Activated gamma-delta T cell (primary cell): ENCODE measurements at regions not wholly inside any gene's neighbourhood (a gene's known extent, or its start where the extent isn't known, plus 50 kb on each side); places are given as distances from the start of the nearest gene placed in this dataset.
"Not testable (repeated sequence)": the region's sequence is repeated elsewhere in the genome, so short reads cannot be mapped to it uniquely, and the experiment has no call there.

Experiments
- DNase-seq: peaks from one replicate; lab custom pipeline; 2025; lab: John Stamatoyannopoulos, UW

DNA sequence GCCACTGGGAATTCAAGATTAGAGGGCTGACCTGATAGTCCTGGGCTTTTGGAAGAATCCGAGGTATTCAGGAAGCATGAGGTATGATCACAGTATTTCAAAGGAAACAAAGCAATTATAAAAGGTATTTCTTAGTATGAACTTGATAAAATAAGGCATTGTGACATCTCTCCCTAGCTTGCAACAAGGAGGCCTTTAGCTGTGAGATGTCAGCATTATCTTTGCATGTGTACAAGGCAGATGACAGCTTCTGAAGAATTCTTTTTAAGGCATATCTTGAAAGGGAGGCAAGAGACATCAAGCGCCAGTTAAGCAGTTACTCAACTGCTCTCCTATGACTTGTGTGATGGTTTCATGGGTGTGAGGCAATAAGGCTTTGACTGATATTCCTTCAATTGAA, 1123.7 kb downstream of the PLA2G4A start:
- DNase-seq: no peak

- DNase-seq: no peak
Measured at GRCh38 chr1:187956975-187957374, 1128.2 kb downstream of the PLA2G4A start.

GRCh38 chr1:187958207-187958606, 1129.5 kb downstream of the PLA2G4A start:
- no peak for DNase-seq

GRCh38 chr1:187959062-187959461, 1130.3 kb downstream of the PLA2G4A start:
- no peak for DNase-seq

DNA sequence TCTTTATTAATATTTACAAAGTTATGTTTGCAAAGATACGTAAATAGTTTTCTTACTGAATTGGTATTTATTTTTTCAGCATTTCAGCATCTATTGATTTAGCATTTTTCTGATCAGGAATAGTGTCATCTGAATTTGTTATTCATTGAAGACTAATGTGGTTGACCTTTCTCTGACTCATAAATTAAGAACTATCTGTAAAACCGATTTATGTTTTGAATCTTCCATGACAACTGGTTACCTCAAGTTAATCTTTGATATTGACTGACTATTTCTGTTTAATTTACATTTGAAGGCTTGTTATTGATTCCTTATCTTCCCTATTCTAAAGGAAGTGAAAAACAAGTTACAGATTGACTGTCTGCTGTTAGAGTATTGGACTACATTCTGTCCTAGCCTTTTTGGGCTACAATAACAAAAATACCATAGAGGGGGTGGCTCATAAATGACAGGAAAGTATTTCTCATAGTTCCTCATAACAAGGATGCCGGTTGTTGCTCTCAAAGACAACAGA, 1131.4 kb downstream of the PLA2G4A start:
- DNase-seq: no peak

DNA sequence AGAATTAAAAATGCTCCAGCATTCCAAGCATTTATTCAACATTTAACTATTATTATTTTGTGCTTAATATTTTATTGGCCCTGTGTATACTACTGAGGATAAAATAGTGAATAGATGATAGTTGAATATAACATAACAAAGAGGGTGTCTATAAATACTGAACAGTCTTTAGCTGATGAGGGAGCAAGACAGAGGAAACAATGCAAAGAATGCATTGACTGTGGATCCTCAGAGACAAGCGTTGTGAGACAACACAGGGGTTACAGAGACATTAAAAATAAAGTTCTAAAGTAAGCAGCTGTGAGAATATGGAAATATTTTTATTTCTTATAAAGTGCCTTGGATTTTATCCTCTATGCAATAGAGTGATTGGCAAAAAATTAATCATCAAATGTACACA, 1133.1 kb downstream of the PLA2G4A start:
- DNase-seq: no peak

- no peak for DNase-seq
Measured at GRCh38 chr1:187971851-187972250, 1143.1 kb downstream of the PLA2G4A start.

GRCh38 chr1:187977298-187977697, 1148.5 kb downstream of the PLA2G4A start:
- no peak for DNase-seq

DNA sequence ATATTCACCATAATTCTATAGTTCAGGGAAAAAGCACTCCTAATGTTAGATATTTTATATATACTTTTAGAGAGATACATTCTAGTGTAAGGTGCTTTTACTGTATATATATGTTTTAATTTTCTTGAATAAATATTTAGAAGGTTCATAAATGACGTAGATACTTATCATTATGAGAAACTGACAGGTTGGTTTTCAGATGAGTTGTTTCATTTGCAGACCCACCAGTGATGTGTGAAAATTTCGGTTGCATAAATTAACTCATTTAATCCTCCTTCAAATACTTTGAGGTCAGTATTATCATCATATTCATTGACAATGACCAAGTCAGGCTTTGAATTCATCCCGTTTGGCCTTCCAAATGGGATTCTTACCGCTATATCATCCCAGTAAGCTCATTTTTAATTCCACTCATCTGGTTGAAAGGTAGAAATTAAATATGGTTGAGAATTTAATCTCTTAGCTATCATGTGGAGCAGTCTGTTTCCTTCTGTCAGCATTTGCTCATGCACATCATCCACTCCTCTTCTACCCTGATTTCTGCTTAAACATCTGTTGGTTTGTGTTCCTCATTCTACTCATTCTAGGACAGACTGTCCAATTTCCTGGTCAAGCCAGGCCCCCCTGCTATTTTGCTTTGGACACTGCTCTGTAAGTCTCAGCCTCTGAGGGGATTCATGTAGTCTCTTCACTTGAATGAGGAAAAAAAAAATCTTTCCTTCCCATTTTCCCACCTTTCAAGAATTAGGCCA, 1156.6 kb downstream of the PLA2G4A start:
- no peak for DNase-seq

DNA sequence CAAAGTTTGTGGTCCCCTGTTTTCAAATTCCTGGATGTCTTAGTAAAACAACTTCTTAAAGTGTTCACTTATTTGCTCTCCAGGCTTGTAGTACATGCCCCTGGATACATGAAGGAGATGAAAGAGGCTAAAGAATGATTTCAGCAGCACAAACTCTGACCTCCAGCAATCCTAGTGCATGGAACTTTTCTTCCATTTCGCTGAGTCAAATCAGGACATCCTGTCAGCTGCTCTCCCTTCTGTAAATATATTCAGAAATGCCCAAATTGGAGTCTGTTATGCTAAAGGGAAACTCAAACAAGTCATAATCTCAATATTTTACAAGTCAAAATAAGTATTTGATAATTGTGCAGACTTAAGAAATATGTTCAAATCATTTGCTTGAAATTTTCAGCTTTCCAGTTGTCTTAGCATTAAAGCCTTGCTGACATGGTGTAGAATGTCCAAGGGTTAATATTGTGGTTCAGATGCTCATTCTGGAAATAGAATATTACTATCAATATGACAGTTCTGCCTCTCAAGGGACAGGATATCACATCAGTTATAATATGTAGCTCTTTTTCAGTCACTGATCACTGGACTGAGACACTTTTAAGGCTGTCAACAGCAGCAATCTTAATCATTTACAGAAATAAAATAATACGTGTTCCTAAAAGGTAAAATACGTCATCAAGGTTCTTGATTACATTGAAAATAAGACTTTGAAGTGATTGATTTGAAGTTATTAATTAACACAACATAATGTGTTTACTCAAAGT, 1157.3 kb downstream of the PLA2G4A start:
- DNase-seq: no peak

GRCh38 chr1:187987236-187987776, 1158.6 kb downstream of the PLA2G4A start:
- DNase-seq: no peak

- no peak for DNase-seq
Measured at GRCh38 chr1:187991944-187992343, 1163.2 kb downstream of the PLA2G4A start.

- DNase-seq: no peak
Measured at GRCh38 chr1:187996780-187997179, 1168.0 kb downstream of the PLA2G4A start.

GRCh38 chr1:187999973-188000372, 1171.2 kb downstream of the PLA2G4A start:
- no peak for DNase-seq

DNA sequence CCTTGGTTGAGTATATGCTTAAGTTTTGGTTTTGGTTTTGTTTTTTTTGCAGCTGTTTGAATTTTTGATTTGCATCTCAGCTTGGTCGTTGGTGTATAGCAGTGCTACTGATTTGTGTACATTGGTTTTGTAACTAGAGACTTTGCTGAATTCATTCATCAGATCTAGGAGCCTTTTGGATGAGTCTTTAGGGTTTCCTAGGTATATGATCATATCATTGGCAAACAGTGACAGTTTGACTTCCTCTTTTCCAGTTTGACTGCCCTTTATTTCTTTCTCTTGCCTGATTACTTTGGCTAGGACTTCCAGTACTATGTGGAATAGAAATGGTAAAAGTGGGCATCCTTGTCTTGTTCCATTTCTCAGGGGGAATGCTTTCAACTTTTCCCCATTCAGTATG, 1174.9 kb downstream of the PLA2G4A start:
- DNase-seq: not testable (repeated sequence)

DNA sequence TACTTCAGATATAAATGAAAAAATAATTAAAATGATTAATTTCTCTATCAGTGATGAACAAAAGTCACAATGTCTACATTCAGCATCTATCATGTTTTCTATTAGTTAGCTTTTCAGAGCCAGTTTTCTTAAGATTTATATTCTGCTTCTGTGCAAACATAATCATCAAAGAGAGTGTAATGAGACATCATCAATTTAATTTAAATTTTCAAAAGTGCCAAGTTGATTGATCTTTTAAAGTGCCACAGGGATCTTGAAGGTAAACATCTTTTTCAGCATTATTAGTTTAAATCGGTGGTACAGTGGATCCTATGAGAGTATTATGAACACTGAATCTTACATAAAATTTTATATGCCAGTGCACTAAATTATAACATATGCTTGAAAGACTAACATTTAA, 1176.1 kb downstream of the PLA2G4A start:
- DNase-seq: no peak

DNA sequence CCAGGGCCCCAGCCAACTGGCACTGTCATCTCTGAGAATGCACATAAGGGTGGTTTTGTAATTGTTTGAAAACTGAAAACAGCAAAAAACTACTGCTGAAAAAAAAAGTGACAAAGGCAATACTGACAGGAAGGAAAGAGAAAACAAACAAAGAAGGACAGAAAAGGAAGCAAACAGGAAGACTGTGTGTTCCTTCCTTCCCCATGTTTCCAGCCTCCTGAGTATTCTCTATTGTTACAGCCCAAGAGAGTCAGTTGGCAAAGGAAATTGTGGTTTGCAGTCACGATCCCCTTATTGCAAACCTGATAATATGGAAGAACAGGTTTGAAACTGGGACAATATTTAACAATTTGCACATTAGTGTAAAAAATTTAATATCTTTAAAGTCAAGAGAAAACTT, 1177.6 kb downstream of the PLA2G4A start:
- no peak for DNase-seq

GRCh38 chr1:188013222-188013849, 1184.6 kb downstream of the PLA2G4A start:
- not testable (repeated sequence) for DNase-seq

GRCh38 chr1:188017921-188018320, 1189.2 kb downstream of the PLA2G4A start:
- no peak for DNase-seq

DNA sequence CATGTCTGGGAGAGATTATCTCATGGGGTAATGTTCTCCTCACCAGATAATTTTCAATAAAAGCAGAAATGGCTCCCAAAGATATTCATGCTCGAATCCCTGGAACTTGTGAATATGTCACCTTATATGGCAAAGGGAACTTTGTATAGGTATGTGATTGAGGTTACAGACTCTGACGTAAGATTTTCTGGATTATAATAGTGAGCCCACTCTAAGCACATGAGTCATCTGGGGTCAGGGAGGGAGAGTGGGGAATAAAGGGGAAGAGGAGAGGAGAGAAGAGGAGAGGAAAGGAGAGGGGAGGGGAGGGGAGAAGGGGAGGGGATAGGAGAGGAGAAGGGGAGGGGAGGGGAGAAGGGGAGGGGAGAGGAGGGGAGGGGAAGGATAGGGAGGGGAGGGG, 1193.9 kb downstream of the PLA2G4A start:
- DNase-seq: no peak

GRCh38 chr1:188023206-188023605, 1194.5 kb downstream of the PLA2G4A start:
- no peak for DNase-seq

DNA sequence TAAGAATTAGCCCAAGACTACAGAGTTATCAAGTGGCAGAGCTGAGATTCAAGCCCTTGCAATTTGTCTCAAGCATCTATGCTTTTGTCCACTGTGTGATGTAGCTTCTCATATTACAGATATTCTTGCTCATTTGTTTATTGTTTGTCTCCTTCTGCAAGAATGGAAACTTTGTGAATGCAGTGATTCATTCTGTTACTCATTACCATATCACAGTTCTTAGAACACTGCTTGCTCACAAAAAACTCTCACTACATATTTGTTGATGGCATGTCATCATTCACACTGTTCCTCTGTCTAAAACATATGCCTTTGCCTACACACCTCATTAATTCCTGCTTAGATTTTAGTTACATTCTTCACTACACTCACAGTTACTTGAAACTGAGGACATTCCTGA, 1198.9 kb downstream of the PLA2G4A start:
- no peak for DNase-seq
